GM19035 (cell line): ENCODE measurements at regions not wholly inside any gene's neighbourhood (a gene's known extent, or its start where the extent isn't known, plus 50 kb on each side); places are given as distances from the start of the nearest gene placed in this dataset.
"Not testable (repeated sequence)": the region's sequence is repeated elsewhere in the genome, so short reads cannot be mapped to it uniquely, and the experiment has no call there.

Source experiments
- ATAC-seq: cut with Tn5 transposase; IDR thresholded peaks from one replicate; pipeline ENCODE4 v1.9.1; 2021; ENCODE audit not compliant: unreplicated experiment

DNA sequence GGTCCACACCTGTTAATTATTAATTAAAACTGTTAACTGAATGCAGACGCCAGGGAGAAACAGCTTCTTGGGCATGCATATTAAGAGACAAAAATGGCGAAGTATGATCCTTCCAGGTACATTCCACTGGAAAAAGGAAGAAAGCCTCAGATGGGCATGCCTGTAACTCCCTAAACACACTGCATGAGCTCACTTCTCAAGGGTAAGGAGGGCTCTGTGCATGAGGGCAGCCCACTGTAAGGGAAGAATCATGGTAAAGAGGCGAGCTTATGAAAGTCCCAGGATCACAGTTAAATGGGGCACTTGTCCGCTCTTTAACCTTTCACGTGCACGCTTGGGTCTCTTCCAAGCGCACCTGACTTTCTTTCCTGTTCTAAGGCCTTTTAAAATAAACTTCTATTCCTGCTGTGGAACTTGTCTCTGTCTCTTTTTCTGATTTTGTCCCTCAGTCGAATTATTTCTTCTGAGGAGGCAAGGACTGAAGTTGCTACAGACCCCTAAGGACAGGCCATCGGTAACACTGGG, 321.7 kb downstream of the PPP1R2C start:
- no peak for ATAC-seq

- ATAC-seq: no peak
Observed at GRCh38 chrX:42450228-42450627, 327.7 kb downstream of the PPP1R2C start.

GRCh38 chrX:42443267-42443666, 334.7 kb downstream of the PPP1R2C start:
- ATAC-seq: no peak

- no peak for ATAC-seq
Observed at GRCh38 chrX:42442745-42443144, 335.2 kb downstream of the PPP1R2C start.

- no peak for ATAC-seq
Observed at GRCh38 chrX:42437211-42437610, 340.8 kb downstream of the PPP1R2C start.

DNA sequence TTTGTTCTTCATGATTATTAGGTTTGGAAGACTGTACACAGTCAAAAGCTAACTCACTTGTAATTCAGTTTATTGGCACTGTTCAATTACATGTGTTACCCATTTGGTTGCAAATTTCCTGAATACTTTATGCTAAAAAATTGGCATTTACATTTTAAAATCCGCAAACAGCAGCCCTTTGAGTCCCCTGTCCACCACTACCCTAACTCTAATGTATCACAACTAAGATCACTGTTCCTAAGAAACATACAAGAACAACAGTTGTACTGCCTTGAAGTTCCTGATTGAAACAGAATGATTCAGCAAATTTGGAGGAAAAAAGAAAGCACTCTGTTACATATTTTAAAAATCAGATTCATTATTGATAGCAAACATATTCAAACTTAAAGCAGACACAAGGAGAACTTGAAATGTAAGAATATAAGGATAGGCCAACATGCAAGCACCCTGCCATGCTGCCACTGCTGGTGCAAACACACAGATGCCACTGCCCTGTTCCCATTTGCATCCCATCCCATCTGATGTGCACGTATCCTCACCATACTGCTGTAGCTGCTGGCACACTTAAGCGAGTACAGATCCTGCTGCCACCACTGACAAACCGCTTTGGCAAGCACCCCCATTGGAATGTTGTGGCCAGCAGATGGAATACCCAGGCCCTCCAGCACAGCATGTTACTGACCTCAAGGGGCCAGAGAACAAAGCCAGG, 343.4 kb downstream of the PPP1R2C start:
- ATAC-seq: no peak

DNA sequence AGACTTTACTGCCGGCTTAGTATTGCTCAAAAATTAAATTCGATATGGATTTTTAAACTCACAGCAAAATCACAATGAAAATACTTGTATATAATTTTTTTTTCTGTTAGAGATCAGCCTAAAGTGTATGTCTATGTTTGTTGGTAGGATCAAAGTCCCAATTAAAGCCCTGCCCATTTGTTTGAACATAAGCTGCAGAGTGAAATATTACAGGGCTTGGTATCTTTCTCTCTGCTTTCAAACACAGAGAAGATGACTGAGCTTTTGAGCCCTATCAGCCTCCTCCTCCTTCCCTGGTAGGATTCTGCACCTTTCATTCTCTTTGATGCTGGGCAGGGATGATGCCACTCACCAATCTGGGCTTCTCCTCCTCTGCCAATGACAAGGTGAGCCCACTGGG, 345.4 kb downstream of the PPP1R2C start:
- no peak for ATAC-seq

DNA sequence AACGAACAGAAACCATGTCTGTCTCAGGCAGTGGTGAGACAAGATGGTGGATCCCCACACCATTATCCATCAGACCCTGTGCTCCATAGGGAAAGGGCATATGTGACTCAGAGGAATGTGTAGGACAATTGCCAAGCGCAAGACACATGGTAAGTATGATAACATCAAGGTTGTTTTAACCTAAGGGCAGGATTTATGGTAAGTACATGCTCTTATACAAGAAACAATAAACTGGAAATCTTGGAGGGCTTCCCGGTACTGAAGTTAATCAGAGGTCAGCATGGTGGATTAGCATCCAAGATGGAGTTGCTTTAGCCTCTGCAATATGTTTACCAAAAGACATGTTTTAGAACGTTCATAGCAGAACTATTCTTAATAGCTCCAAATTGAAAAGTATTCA, 355.0 kb downstream of the PPP1R2C start:
- ATAC-seq: no peak

- no peak for ATAC-seq
Observed at GRCh38 chrX:42420426-42420825, 357.5 kb downstream of the PPP1R2C start.

GRCh38 chrX:42415636-42416035, 362.3 kb downstream of the PPP1R2C start:
- ATAC-seq: no peak

DNA sequence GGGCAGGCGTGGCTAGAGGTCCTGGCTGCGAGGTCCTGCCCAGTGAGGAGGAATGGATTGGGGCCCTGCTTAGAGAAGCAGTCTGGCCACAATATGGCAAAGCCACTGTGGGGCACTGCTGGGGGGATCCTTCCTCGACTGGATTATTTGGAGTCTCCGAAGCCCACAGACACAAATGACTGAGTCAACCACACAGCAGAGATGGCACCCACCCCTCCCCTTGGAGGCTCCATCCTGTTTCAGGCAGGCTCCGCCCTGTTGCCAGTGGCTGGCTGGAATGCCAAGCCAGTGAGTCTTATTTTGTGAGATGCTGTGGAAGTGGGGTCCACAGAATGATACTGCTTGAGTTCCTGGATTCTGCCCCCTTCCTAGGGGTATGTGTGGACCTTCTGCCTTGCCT, 363.9 kb downstream of the PPP1R2C start:
- no peak for ATAC-seq

- no peak for ATAC-seq
Observed at GRCh38 chrX:42399632-42400024, 378.3 kb downstream of the PPP1R2C start.

DNA sequence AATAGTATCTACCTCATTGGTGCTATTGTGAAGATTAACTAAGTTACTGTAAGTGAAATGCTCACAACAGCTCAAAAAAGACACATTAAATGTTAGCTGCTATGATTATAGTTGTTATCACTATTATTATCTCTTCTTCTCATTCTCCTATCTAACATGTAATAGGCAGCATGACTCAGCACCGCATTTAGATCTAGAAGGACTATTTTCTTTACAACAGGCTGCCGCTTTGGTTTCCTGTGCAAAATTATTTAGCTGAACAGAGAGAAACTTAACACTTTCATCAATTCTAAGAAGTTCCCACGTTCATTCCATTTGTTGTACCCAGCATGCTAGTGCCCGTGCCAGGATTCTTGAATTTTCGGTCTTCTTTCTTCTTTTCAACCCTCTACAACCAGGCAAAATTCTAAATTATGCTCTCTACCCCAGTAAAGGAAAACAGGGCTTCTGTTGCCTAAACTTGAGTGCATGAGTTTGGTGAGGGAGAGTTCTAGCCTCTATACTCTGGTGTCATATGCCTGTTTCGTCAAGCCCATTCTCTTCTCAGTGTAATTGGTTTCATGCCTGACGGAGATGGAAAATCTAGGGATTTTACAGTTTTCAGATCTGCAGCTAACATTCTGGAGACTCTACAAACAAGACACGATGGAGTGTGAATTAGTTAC, 378.9 kb downstream of the PPP1R2C start:
- ATAC-seq: no peak

DNA sequence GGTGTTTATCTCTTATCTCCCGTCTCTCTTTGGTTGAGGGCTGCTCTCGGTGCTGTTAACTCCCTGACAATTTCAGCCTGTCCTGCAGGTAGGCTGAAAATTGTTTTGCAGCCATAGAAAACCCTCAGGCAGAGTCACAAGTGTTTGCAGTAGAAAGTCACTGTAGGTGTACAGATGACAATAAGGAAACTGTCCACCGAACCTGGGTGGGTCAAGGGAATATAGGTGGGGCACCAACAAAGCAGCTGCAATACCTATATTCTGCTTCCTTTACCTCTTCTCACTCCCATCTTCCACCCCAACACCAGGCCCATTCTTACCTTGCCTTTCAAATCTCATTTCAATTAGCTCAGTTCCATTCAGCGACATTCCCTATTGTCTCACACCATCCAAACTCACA, 381.8 kb downstream of the PPP1R2C start:
- ATAC-seq: no peak

DNA sequence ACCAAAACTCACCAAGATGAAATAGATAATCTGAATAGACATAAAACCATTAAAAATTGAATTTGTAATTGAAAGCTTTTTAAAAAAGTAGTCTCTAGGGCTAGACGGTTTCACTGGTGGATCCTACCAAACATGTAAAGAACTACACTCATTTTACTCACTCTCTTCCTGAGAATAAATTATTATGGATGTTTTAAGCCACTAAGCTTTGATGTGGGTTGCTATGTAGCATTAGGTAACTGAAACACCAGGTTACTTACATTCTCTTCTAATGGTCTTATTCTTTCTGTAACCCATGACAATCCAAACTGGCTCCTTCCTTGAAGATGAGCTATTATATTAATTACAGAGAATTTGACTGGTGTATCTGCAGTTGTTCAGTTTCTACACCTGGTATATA, 385.1 kb downstream of the PPP1R2C start:
- ATAC-seq: no peak

DNA sequence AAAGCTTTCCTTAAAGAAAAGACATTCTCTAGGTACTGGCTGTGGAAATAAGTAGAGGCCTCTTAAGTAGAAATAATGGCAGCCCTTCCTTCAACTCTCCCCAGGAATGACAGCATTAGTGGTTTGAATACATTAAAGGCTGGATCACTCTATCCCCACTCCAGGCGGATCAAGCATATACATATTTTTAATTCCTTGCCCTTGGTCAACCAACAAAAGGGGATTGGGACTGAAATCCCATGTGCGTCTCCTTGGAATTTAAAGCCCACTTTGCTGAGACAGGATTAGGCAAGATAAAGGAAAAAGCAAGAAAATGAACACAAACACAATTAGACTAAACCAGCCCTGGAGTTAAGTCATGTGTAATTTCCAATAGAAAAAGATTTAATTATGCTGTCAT, 391.3 kb downstream of the PPP1R2C start:
- ATAC-seq: no peak

DNA sequence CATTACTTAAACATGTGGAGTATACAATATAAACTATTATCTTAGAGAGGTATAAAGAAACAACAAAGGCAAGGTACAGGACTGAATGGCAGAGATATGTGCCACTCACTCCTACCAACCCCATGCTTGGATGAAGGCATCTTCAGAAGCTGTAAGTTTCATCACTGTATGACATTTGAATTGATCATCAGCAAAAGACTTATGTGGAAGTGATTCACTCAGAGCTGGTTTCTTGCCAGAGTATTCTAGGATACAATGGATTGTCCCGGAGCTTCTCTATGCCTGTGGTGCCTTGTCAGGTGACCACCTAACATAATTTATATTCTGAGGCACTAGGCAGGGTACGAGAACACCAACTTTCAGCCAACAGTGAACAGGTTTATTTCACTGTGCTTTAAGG, 392.2 kb downstream of the PPP1R2C start:
- ATAC-seq: no peak

DNA sequence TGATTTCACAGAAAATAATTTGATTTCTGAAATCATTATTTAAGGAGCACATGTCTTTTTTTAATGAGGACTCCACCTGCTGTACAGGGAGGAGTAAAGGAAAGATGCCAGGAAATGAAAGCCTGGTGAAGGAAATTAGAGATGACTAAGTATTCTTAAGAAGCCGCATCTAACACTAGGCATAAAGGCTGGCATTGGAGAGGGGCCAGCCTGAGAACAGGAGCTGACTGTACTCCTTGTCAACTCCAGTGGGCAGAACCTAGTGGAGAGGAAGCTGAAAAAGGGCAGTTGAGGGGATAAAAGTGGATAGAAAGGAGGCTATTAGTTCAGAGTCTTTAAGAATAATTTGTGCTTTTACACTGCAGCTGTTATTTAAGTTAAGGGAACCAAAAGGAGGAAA, 393.0 kb downstream of the PPP1R2C start:
- no peak for ATAC-seq

GRCh38 chrX:42378857-42379256, 399.1 kb downstream of the PPP1R2C start:
- ATAC-seq: no peak

DNA sequence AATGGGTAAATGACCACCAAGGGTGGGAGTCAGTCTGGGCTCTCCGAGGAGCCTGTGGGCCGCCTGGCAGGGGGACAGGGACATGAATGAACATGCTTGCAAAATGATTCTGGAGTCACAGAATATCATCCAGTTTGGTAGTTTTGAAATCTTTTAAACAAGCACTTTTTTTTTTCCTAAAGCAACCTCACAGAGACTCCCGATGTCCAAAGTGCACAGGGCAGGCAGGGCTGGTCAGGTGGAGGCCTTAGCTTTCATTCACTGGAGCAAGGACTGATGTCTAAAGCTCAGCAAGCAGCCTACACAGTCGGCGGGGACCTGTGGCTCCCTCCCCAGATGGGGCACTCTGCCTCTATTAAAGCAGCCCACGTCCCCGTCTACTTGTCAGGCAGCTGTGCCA, 402.9 kb downstream of the PPP1R2C start:
- no peak for ATAC-seq

DNA sequence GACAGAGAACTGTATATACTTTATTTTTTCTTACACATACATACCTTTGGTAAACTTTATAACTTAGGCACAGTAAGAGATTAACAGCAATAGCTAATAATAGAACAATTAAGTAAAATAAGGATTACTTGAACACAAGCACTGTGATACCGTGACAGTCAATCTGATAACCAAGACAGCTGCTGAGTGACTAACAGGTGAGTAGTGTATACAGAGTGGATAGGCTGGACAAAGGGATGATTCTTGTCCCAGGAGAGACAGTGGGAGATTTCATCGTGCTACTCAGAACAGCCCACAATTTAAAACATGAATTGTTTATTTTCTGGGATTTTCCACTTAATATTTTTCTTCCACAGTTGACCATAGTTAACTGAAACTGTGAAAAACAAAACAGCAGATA, 411.8 kb downstream of the PPP1R2C start:
- no peak for ATAC-seq

- ATAC-seq: no peak
Observed at GRCh38 chrX:42362219-42362618, 415.7 kb downstream of the PPP1R2C start.

- not testable (repeated sequence) for ATAC-seq
Observed at GRCh38 chrX:42342981-42343380, 419.6 kb upstream of the CASK start.
